Limb (tissue), 2 donors: ENCODE measurements at regions not wholly inside any gene's neighbourhood (a gene's known extent, or its start where the extent isn't known, plus 50 kb on each side); places are given as distances from the start of the nearest gene placed in this dataset.
"Not testable (repeated sequence)": the region's sequence is repeated elsewhere in the genome, so short reads cannot be mapped to it uniquely, and the experiment has no call there.

Experiments
- DNase-seq, 2 donors: peaks; one replicate each; pipeline ENCODE4 v3.0.0-alpha.2; 2016; ENCODE audit errors: extremely low spot score in 2 of 2

GRCh38 chr3:33956776-33957175, 158.3 kb downstream of the PDCD6IP start:
- DNase-seq, result no peak

- no peak for DNase-seq
Observed at GRCh38 chr3:33957176-33957575, 158.7 kb downstream of the PDCD6IP start.

- DNase-seq, result no peak
Observed at GRCh38 chr3:33958661-33959060, 160.2 kb downstream of the PDCD6IP start.

- DNase-seq, result no peak
Observed at GRCh38 chr3:33962396-33962795, 164.0 kb downstream of the PDCD6IP start.

GRCh38 chr3:33970180-33970579, 171.8 kb downstream of the PDCD6IP start:
- DNase-seq, result not testable (repeated sequence)

GRCh38 chr3:33971055-33971454, 172.6 kb downstream of the PDCD6IP start:
- DNase-seq, result no peak

- no peak for DNase-seq
Observed at GRCh38 chr3:33975463-33975862, 177.0 kb downstream of the PDCD6IP start.

- DNase-seq, result no peak
Observed at GRCh38 chr3:33977227-33977626, 178.8 kb downstream of the PDCD6IP start.

GRCh38 chr3:33980252-33980651, 181.8 kb downstream of the PDCD6IP start:
- DNase-seq, result peak in 1 of 2 donors; percentile 6

GRCh38 chr3:33982269-33982798, 183.9 kb downstream of the PDCD6IP start:
- DNase-seq, result no peak

GRCh38 chr3:33982949-33983348, 184.5 kb downstream of the PDCD6IP start:
- not testable (repeated sequence) for DNase-seq

GRCh38 chr3:33989229-33989628, 190.8 kb downstream of the PDCD6IP start:
- DNase-seq, result no peak

- DNase-seq, result no peak
Observed at GRCh38 chr3:33991673-33992072, 193.2 kb downstream of the PDCD6IP start.

GRCh38 chr3:33993631-33994030, 195.2 kb downstream of the PDCD6IP start:
- no peak for DNase-seq

GRCh38 chr3:33994568-33994967, 196.1 kb downstream of the PDCD6IP start:
- DNase-seq, result no peak

GRCh38 chr3:34000301-34000700, 201.9 kb downstream of the PDCD6IP start:
- no peak for DNase-seq

- DNase-seq, result no peak
Observed at GRCh38 chr3:34001022-34001421, 202.6 kb downstream of the PDCD6IP start.

GRCh38 chr3:34001990-34002389, 203.6 kb downstream of the PDCD6IP start:
- DNase-seq, result no peak

GRCh38 chr3:34002569-34003100, 204.2 kb downstream of the PDCD6IP start:
- no peak for DNase-seq

GRCh38 chr3:34005886-34006285, 207.5 kb downstream of the PDCD6IP start:
- no peak for DNase-seq

GRCh38 chr3:34008191-34008590, 209.8 kb downstream of the PDCD6IP start:
- DNase-seq, result no peak

GRCh38 chr3:34008836-34009809, 210.7 kb downstream of the PDCD6IP start:
- no peak for DNase-seq
